Motor neuron (in vitro differentiated cells): ENCODE measurements at regions not wholly inside any gene's neighbourhood (a gene's known extent, or its start where the extent isn't known, plus 50 kb on each side); places are given as distances from the start of the nearest gene placed in this dataset.
A peak's percentile ranks its signal among the peaks of the same experiment; 100 is the strongest.

ENCODE experiments used
- ATAC-seq, 8 experiments: fragments of 200-7000 bp; cut with Tn5 transposase; replicated peaks in 6 of 8; 2 replicates each; pipeline ENCODE4 v1.8.0; 2021; ENCODE audit warnings: mild to moderate bottlenecking in 8 of 8, moderate library complexity in 8 of 8
- H3K27ac ChIP-seq, 2 donors: fragments of 250-450 bp; sonication (Bioruptor Pico); 2 replicates each; pipeline ENCODE4 v1.9.0; 2021; ENCODE audit warnings: antibody characterized with exemption in 2 of 2, mild to moderate bottlenecking in 2 of 2, moderate library complexity in 1 of 2
- H3K4me1 ChIP-seq, 2 donors: fragments of 250-450 bp; sonication (Bioruptor Pico); replicated peaks in 1 of 2; 2 replicates each; pipeline ENCODE4 v1.6.1; 2021; ENCODE audit warnings: antibody characterized with exemption in 2 of 2, mild to moderate bottlenecking in 2 of 2, moderate library complexity in 1 of 2
- H3K4me3 ChIP-seq, 5 donors: fragments of 250-450 bp; sonication (Bioruptor Pico); 2 replicates each; pipeline ENCODE4 v1.9.0; 2021; ENCODE audit warnings: antibody characterized with exemption in 5 of 5, mild to moderate bottlenecking in 5 of 5, moderate library complexity in 4 of 5
- WGBS, 10 experiments: fragments of 450-650 bp; shearing (Covaris generic); methylation state at CpG; one replicate each; pipeline ENCODE4 v1.0.0; 2022; 5-methylcytosine and 5-hydroxymethylcytosine counted together
- in situ Hi-C, 9 experiments: fragments of 400-800 bp; cut with MboI; loops; one replicate each; pipeline ENCODE4 v1.15.0; 2021; ENCODE audit warnings: low sequenced_read_pairs in 9 of 9, low pct_unique_long_range_greater_than_20kb in 2 of 9; ENCODE audit not compliant: unreplicated experiment in 9 of 9

DNA sequence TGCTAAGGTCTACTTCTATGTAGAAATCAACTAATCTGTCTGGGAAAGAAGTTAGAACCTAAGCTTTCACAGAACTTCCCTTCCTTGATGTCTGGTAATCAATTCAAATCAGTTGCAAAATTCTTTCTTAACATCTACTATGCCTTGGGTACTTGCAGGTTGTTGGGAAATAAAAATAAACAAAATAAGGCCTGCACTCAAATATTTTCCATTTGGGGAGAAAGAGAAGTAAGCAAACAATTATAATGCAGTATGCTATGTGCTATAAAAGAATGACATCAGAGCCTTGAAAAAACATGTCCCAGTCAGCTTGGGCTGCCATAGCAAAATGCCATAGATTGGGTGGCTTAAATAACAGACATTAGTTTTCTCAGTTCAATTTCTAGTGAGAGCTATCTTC lies 425.9 kb upstream of the DCN start:
- in situ Hi-C loops: no loop called here

GRCh38 chr12:91606662-91607377 lies 424.2 kb upstream of the DCN start:
- no peak overlapping the region for H3K4me3 ChIP-seq
- no peak for ATAC-seq
- in situ Hi-C loops: no loop called here
- 64 to 95% (median 74%) methylated on average over 1 to 3 of the region's 3 CpGs; no CpG with 5 or more reads in 1 of the 10 experiments for WGBS, 10 experiments
- peaks cover 6 to 8% of the 10 kb centered on the region in 2 donors for H3K4me1 ChIP-seq
- H3K27ac ChIP-seq: no peak overlapping the region

More for the DNA sequence above, 425.9 kb upstream of the DCN start:
- H3K4me1 ChIP-seq: peaks cover 4 to 6% of the 10 kb centered on the region in 2 donors
- H3K4me3 ChIP-seq: no peak overlapping the region
- peak in 1 of 8 experiments; percentile 17 for ATAC-seq
- H3K27ac ChIP-seq: no peak overlapping the region

GRCh38 chr12:91604897-91605296 lies 422.3 kb upstream of the DCN start:
- in situ Hi-C loops: no loop called here
- ATAC-seq: no peak
- Histone ChIP-seq H3K4me3 (no peak overlapping the region), H3K4me1 (peaks cover 6 to 8% of the 10 kb centered on the region in 2 donors), H3K27ac (no peak overlapping the region)
- 48 to 100% (median 78%) methylated on average over 2 to 6 of the region's 6 CpGs; no CpG with 5 or more reads in 2 of the 10 experiments for WGBS, 10 experiments

DNA sequence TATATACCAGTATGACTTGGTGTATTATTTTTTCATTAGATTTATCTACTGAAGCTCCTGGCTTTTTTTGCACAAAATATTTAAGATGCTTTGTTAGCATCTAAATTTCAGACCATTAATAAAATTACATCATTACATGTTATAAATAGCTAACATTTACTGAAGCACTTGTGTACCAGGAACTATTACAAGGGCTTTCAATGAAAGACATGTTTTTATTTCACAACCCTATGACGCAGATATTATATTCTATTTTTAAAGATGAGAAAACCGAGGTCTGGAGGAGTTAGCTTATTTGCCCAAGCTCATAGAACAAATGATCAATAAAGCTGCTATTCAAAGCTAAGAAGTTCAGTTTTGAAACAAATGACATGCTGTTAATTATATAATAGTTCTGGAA lies 420.4 kb upstream of the DCN start:
- peak in 1 of 8 experiments; percentile 37 for ATAC-seq
- WGBS, 10 experiments: 31 to 100% (median 66%) methylated on average over 2 of the region's 2 CpGs; no CpG with 5 or more reads in 2 of the 10 experiments
- peaks cover 0 to 5% of the 10 kb centered on the region in 2 donors for H3K4me1 ChIP-seq
- H3K4me3 ChIP-seq: no peak overlapping the region
- no peak overlapping the region for H3K27ac ChIP-seq
- in situ Hi-C loops: no loop called here

DNA sequence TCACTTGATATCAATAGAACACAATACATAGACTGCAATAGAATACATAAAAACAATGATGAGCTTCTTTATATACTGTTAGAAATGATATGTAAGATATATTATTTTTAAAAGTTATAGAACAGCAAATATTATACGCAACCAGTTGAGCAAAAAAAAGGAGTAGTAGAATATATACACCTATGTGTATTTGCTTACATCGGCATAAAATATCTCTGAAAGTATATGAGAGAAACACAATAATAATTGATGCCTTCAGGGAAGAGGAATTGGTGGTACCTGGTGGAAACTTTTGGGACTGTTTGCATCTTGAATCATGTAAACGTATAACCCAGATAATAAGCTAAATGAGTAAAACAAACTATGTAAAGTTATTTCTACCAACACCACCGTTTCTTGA lies 418.4 kb upstream of the DCN start:
- H3K27ac ChIP-seq: no peak overlapping the region
- no peak for ATAC-seq
- in situ Hi-C loops: no loop called here
- 75 to 100% (median 91%) methylated on average over 2 to 4 of the region's 4 CpGs for WGBS, 10 experiments
- H3K4me3 ChIP-seq: no peak overlapping the region
- peaks cover 0 to 5% of the 10 kb centered on the region in 2 donors for H3K4me1 ChIP-seq

GRCh38 chr12:91594715-91595114 lies 412.1 kb upstream of the DCN start:
- ATAC-seq: no peak
- no peak overlapping the region for H3K4me3 ChIP-seq
- 0 to 94% (median 33%) methylated on average over 1 of the region's 1 CpG; no CpG with 5 or more reads in 1 of the 10 experiments for WGBS, 10 experiments
- H3K27ac ChIP-seq: no peak overlapping the region
- H3K4me1 ChIP-seq: peaks cover 0 to 8% of the 10 kb centered on the region in 2 donors
- in situ Hi-C loops: no loop called here

DNA sequence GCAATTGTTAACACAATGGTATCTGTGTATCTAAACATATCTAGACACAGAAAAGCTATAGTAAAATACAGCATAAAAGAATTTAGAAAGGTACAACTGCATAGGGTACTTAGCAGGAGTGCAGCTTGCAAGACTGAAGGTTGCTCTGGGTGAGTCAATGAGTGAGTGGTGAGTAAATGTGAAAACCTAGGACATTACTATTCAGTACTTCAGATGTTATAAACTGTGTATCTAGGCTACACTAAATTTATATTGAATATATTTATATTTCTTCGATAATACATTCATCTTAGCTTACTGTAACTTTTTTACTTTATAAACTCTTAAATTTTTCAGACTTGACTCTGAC lies 409.0 kb upstream of the DCN start:
- H3K27ac ChIP-seq: no peak overlapping the region
- WGBS, 10 experiments: 8 to 86% (median 57%) methylated on average over 1 of the region's 1 CpG
- H3K4me3 ChIP-seq: no peak overlapping the region
- ATAC-seq: no peak
- in situ Hi-C loops: no loop called here
- peaks cover 0 to 8% of the 10 kb centered on the region in 2 donors for H3K4me1 ChIP-seq

DNA sequence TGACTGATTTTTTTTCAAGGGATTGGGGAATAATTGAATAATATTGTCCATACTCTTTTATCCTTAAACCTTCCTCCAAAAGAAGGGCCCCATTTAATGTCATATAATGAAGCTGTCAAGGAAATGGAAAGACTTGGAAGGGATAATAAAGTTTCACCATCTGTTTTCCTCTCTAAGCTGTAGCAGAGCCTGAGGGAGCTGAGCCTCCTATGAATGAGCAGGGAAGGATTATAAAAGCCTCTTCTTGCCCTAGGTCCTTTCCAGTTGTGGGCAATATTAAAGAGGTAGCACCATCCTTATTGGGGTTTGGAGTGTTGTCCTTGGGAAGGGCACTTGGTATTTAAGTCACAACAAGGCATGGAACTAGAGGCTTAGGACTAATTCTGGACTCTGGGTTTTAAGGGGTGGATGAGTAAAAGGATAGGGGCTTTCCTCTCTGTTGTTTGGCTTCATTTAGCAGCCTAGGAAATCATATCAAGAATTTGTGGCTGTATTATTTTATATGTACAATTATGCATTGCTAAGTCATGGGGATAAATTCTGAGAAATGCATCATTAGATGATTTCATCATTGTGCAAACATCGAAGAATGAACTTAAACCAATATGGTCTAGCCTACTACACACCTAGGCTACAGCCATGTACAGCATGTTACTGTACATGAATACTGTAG lies 408.5 kb upstream of the DCN start:
- in situ Hi-C loops: no loop called here
- H3K27ac ChIP-seq: no peak overlapping the region
- H3K4me1 ChIP-seq: peaks cover 0 to 8% of the 10 kb centered on the region in 2 donors
- no peak overlapping the region for H3K4me3 ChIP-seq
- 100% methylated on average over 1 of the region's 1 CpG; no CpG with 5 or more reads in 4 of the 10 experiments for WGBS, 10 experiments
- ATAC-seq: no peak

GRCh38 chr12:91588874-91589454 lies 406.3 kb upstream of the DCN start:
- WGBS, 10 experiments: 51 to 100% (median 74%) methylated on average over 1 to 2 of the region's 2 CpGs; no CpG with 5 or more reads in 1 of the 10 experiments
- no peak overlapping the region for H3K27ac ChIP-seq
- H3K4me1 ChIP-seq: peaks cover 0 to 3% of the 10 kb centered on the region in 2 donors
- ATAC-seq: no peak
- in situ Hi-C loops: no loop called here
- no peak overlapping the region for H3K4me3 ChIP-seq

- 22 to 100% (median 83%) methylated on average over 1 to 5 of the region's 5 CpGs; no CpG with 5 or more reads in 1 of the 10 experiments for WGBS, 10 experiments
- no peak overlapping the region for H3K27ac ChIP-seq
- no peak for ATAC-seq
- peaks cover 5 to 18% of the 10 kb centered on the region in 2 donors for H3K4me1 ChIP-seq
- H3K4me3 ChIP-seq: no peak overlapping the region
- in situ Hi-C loops: no loop called here
Measured at GRCh38 chr12:91586015-91586414, 403.4 kb upstream of the DCN start.

GRCh38 chr12:91582811-91583210 lies 400.2 kb upstream of the DCN start:
- ATAC-seq: peak in 3 of 8 experiments; percentile 40 to 61 (median 45)
- WGBS, 10 experiments: 31 to 100% (median 80%) methylated on average over 1 to 3 of the region's 3 CpGs
- in situ Hi-C loops: no loop called here
- Histone ChIP-seq H3K4me3 (peak overlapping the region in 1 of 5 donors; percentile 5), H3K4me1 (peaks cover 20 to 43% of the 10 kb centered on the region in 2 donors), H3K27ac (peak overlapping the region; percentile 56 to 60)

DNA sequence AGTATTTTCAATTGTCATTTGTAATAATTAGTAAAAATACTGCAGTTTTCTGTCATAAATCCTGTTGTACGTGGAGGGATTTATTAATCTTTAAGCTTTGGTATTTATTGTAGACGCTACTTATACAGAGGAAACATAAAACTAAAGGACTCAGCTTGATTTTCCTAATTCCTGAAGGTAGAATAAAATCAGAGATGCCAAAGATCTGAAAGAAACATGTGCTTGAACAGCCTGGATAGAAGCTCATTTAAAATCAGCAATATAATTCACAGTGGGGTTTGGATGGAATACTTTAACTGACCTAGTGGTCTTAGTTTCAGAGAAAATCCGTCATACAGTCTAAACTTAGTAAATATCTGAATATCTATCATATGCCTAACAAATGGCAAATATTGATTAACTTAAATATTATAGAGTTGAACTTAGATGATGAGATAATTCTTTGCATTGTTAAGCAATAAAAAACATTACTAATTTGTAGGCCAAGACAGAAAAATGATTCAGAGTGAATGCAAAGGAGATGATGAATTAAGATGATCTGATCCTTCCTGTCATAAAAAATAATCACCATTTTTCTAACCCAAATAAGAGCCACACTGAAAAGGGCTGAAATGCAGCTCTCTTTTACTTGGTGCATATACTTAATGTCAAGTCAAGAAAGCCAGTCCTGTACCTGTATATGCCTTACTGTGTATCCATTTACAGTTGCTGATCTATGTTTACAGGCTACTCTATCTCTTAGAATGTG lies 397.1 kb upstream of the DCN start:
- Histone ChIP-seq H3K4me1 (peaks cover 25 to 51% of the 10 kb centered on the region in 2 donors), H3K27ac (peak overlapping the region; percentile 43 to 45), H3K4me3 (no peak overlapping the region)
- ATAC-seq: no peak
- in situ Hi-C loops: no loop called here
- 62 to 100% (median 82%) methylated on average over 1 to 3 of the region's 3 CpGs for WGBS, 10 experiments
